ENCODE measurements at regions not wholly inside any gene's neighbourhood (a gene's known extent, or its start where the extent isn't known, plus 50 kb on each side); places are given as distances from the start of the nearest gene placed in this dataset.

- TF ChIP-seq CTCF (IDR thresholded peaks at IDR 0.05; ENCODE audit: insufficient read depth, low read length, poor library complexity, severe bottlenecking) (no peak), EZH2phosphoT487 (conservative IDR thresholded peaks at IDR 0.05; ENCODE audit: low read length) (no peak)
Observed at GRCh38 chr16:5315914-5316313, 218.3 kb upstream of the EEF2KMT start.

All from SU-DHL-6 (cell line).